Testis (tissue), 2 donors: ENCODE measurements at regions not wholly inside any gene's neighbourhood (a gene's known extent, or its start where the extent isn't known, plus 50 kb on each side); places are given as distances from the start of the nearest gene placed in this dataset.

Experiments
- DNase-seq: peaks from one replicate; pipeline ENCODE4 v3.0.0-alpha.2; 2019
- H3K27ac ChIP-seq, 2 donors: fragments of 200-600 bp; sonication (generic); one replicate each; pipeline ENCODE4 v1.5.1; 2019
- H3K27me3 ChIP-seq: fragments of 200-600 bp; sonication (generic); one replicate; pipeline ENCODE4 v1.5.1; 2019
- H3K36me3 ChIP-seq: fragments of 200-600 bp; sonication (generic); one replicate; pipeline ENCODE4 v1.5.1; 2017; ENCODE audit warnings: low read depth; ENCODE audit errors: missing control alignments
- H3K4me1 ChIP-seq: fragments of 200-600 bp; sonication (generic); one replicate; pipeline ENCODE4 v1.5.1; 2019
- H3K4me3 ChIP-seq, 2 donors: fragments of 200-600 bp; sonication (generic); one replicate each; pipeline ENCODE4 v1.5.1; 2017 to 2019
- H3K9me3 ChIP-seq: fragments of 200-600 bp; sonication (generic); one replicate; pipeline ENCODE4 v1.5.1; 2017
- CTCF ChIP-seq, 3 experiments: fragments of 450-650 bp in 2 of 3; fragments of 200-600 bp in 1 of 3; sonication (generic) in 1 of 3; IDR thresholded peaks; one replicate each; pipeline ENCODE4 v1.5.1; 2016 to 2019; ENCODE audit warnings: antibody characterized with exemption in 3 of 3, mild to moderate bottlenecking in 2 of 3, moderate library complexity in 1 of 3
- POLR2A ChIP-seq: fragments of 450-650 bp; IDR thresholded peaks from one replicate; pipeline ENCODE4 v1.6.1; 2017; ENCODE audit warnings: antibody characterized with exemption, mild to moderate bottlenecking, moderate library complexity
- WGBS, 2 donors: methylation state at CpG; one replicate each; pipeline ENCODE4 v1.1.5; 2018; 5-methylcytosine and 5-hydroxymethylcytosine counted together
- intact Hi-C: fragments of 100-400 bp; cut with DNase I; formaldehyde crosslinking; loops from one replicate; pipeline ENCODE4 v1.15.1; 2023; ENCODE audit warnings: low total_unique reads

- 54 to 57% methylated on average over 1 of the region's 1 CpG for WGBS, 2 donors
- H3K4me1 ChIP-seq: no peaks in the 10 kb centered on the region
- H3K36me3 ChIP-seq: no peaks in the 10 kb centered on the region
- no peak overlapping the region for H3K27ac ChIP-seq
- intact Hi-C loops: no loop called here
- TF ChIP-seq POLR2A (no peak), CTCF (IDR thresholded peaks at IDR 0.05) (no peak)
- DNase-seq: no peak
- no peaks in the 10 kb centered on the region for H3K9me3 ChIP-seq
- no peak overlapping the region for H3K4me3 ChIP-seq
- no peaks in the 10 kb centered on the region for H3K27me3 ChIP-seq
These were observed 466.8 kb upstream of the CDH4 start for GRCh38 chr20:60785301-60785700.

- no peak for TF ChIP-seq CTCF (IDR thresholded peaks at IDR 0.05)
- TF ChIP-seq POLR2A: no peak
- Histone ChIP-seq H3K4me1 (no peaks in the 10 kb centered on the region), H3K27ac (no peak overlapping the region), H3K36me3 (no peaks in the 10 kb centered on the region), H3K4me3 (no peak overlapping the region), H3K27me3 (no peaks in the 10 kb centered on the region), H3K9me3 (no peaks in the 10 kb centered on the region)
- intact Hi-C loops: no loop called here
- WGBS, 2 donors: 46 to 55% methylated on average over 7 of the region's 7 CpGs
- peak; percentile 59 for DNase-seq
These were observed 466.3 kb upstream of the CDH4 start for GRCh38 chr20:60785785-60786184.

GRCh38 chr20:60786686-60787217 lies 465.3 kb upstream of the CDH4 start:
- intact Hi-C loops: no loop called here
- no peak for DNase-seq
- Histone ChIP-seq H3K4me3 (no peak overlapping the region), H3K27me3 (no peaks in the 10 kb centered on the region), H3K36me3 (no peaks in the 10 kb centered on the region), H3K27ac (no peak overlapping the region), H3K4me1 (no peaks in the 10 kb centered on the region), H3K9me3 (no peaks in the 10 kb centered on the region)
- no peak for TF ChIP-seq CTCF (IDR thresholded peaks at IDR 0.05)
- TF ChIP-seq POLR2A: no peak
- 73 to 76% methylated on average over 4 of the region's 4 CpGs for WGBS, 2 donors

- H3K36me3 ChIP-seq: no peaks in the 10 kb centered on the region
- no peak overlapping the region for H3K4me3 ChIP-seq
- no peaks in the 10 kb centered on the region for H3K4me1 ChIP-seq
- H3K27ac ChIP-seq: no peak overlapping the region
- H3K9me3 ChIP-seq: no peaks in the 10 kb centered on the region
- H3K27me3 ChIP-seq: no peaks in the 10 kb centered on the region
- intact Hi-C loops: no loop called here
- no peak for DNase-seq
- TF ChIP-seq POLR2A: no peak
- TF ChIP-seq CTCF (IDR thresholded peaks at IDR 0.05): no peak
- WGBS, 2 donors: 31 to 52% methylated on average over 3 to 4 of the region's 4 CpGs
These were observed 464.8 kb upstream of the CDH4 start for GRCh38 chr20:60787276-60787675.

GRCh38 chr20:60788070-60788469 lies 464.0 kb upstream of the CDH4 start:
- 66 to 73% methylated on average over 3 of the region's 3 CpGs for WGBS, 2 donors
- no peak overlapping the region for H3K27ac ChIP-seq
- intact Hi-C loops: no loop called here
- H3K27me3 ChIP-seq: no peaks in the 10 kb centered on the region
- DNase-seq: no peak
- no peak for TF ChIP-seq CTCF (IDR thresholded peaks at IDR 0.05)
- TF ChIP-seq POLR2A: no peak
- no peak overlapping the region for H3K4me3 ChIP-seq
- H3K36me3 ChIP-seq: no peaks in the 10 kb centered on the region
- H3K9me3 ChIP-seq: no peaks in the 10 kb centered on the region
- no peaks in the 10 kb centered on the region for H3K4me1 ChIP-seq
